K562 (cell line): ENCODE measurements at regions not wholly inside any gene's neighbourhood (a gene's known extent, or its start where the extent isn't known, plus 50 kb on each side); places are given as distances from the start of the nearest gene placed in this dataset.

Experiments used
- ATAC-seq: fragments of 200-7000 bp; cut with Tn5 transposase; 3 replicates; pipeline ENCODE4 v1.9.1; 2020; ENCODE audit warnings: moderate library complexity
- BruUV-seq: library from RNA; stranded (reverse); fragments of 400-500 nt; replicated peaks from 2 replicates; lab custom pipeline; 2021; lab: Mats Ljungman, UMichigan
- CTCF ChIA-PET: fragments of 300-600 bp; formaldehyde crosslinking; extraction: SDS; loops from one replicate; lab custom pipeline; 2021; ENCODE audit warnings: low intra/inter-chr PET ratio; lab: Yijun Ruan, JAX
- POLR2A ChIA-PET: fragments of 300-600, 350-650 bp; sonication (Branson Sonifier 250); formaldehyde crosslinking; extraction: SDS; loops from one replicate; lab custom pipeline; 2021; ENCODE audit warnings: antibody characterized with exemption, inconsistent platforms; lab: Yijun Ruan, JAX
- DNase-seq, 4 experiments: peaks; one replicate each; pipeline versions ENCODE4 v3.0.0 to v3.0.0-alpha.2; 2011 to 2018; ENCODE audit warnings: low spot score in 3 of 4, mixed read lengths in 3 of 4; ENCODE audit errors: extremely low read depth in 1 of 4
- FAIRE-seq: peaks from 2 replicates; lab custom pipeline; 2011; peaks lifted over from hg19 to GRCh38; lab: Jason Lieb, UNC
- H2AFZ ChIP-seq: 2 replicates; pipeline ENCODE4 v1.6.0; 2011; ENCODE audit warnings: low read depth, low read length, control low read depth, inconsistent platforms
- H3K27ac ChIP-seq: fragments of 200-600 bp; 3 replicates; pipeline ENCODE4 v1.8.0; 2011; ENCODE audit warnings: low read depth, mild to moderate bottlenecking, control low read depth, inconsistent platforms, low read length, moderate library complexity, mixed read lengths; ENCODE audit errors: extremely low read depth
- H3K27me3 ChIP-seq, 2 experiments: fragments of 300-600 bp in 1 of 2; 2 replicates in 1 of 2; 3 replicates in 1 of 2; pipeline versions ENCODE4 v1.6.0 to v1.8.0; 2011; ENCODE audit warnings: inconsistent platforms in 2 of 2, low read length in 2 of 2, mild to moderate bottlenecking in 1 of 2, mixed read lengths in 1 of 2, moderate library complexity in 1 of 2; ENCODE audit not compliant: control insufficient read depth in 2 of 2, insufficient read depth in 2 of 2
- H3K36me3 ChIP-seq: fragments of 300-600 bp; 3 replicates; pipeline ENCODE4 v1.8.0; 2011; ENCODE audit warnings: mild to moderate bottlenecking, low read length, inconsistent platforms; ENCODE audit not compliant: control insufficient read depth, insufficient read depth
- H3K4me1 ChIP-seq, 2 experiments: fragments of 200-600 bp in 1 of 2; replicated peaks in 1 of 2; 2 replicates in 1 of 2; 3 replicates in 1 of 2; pipeline versions ENCODE4 v1.5.1 to v1.8.0; 2011; ENCODE audit warnings: inconsistent platforms in 2 of 2, low read length in 2 of 2, mild to moderate bottlenecking in 1 of 2, mixed read lengths in 1 of 2, moderate library complexity in 1 of 2; ENCODE audit not compliant: control insufficient read depth in 2 of 2, insufficient read depth in 2 of 2
- H3K4me2 ChIP-seq: 2 replicates; pipeline ENCODE4 v1.6.1; 2011; ENCODE audit warnings: low read length, control low read depth, inconsistent platforms, mixed read lengths; ENCODE audit not compliant: insufficient read depth
- H3K4me3 ChIP-seq: fragments of 200-600 bp; sonication (generic), shearing (Covaris generic); 2 replicates; pipeline ENCODE4 v1.5.1; 2016; ENCODE audit warnings: control low read depth, inconsistent platforms
- H3K79me2 ChIP-seq: fragments of 200-600 bp; 3 replicates; pipeline ENCODE4 v1.8.0; 2011; ENCODE audit warnings: low read length, inconsistent platforms; ENCODE audit not compliant: control insufficient read depth, insufficient read depth
- H3K9ac ChIP-seq, 2 experiments: 2 replicates each; pipeline versions ENCODE4 v1.6.0 to v1.6.1; 2011; ENCODE audit warnings: low read depth in 2 of 2, low read length in 2 of 2, control low read depth in 1 of 2, inconsistent platforms in 1 of 2, mild to moderate bottlenecking in 1 of 2, mixed read lengths in 1 of 2; ENCODE audit not compliant: insufficient read depth in 1 of 2
- H3K9me1 ChIP-seq: one replicate; pipeline ENCODE4 v1.6.0; 2011; ENCODE audit warnings: inconsistent platforms, mild to moderate bottlenecking, low read length, moderate library complexity; ENCODE audit not compliant: control insufficient read depth, insufficient read depth
- H3K9me3 ChIP-seq: replicated peaks from 2 replicates; pipeline ENCODE4 v1.5.1; 2011; ENCODE audit warnings: low read depth, low read length, inconsistent platforms; ENCODE audit not compliant: control insufficient read depth, insufficient read depth
- H4K20me1 ChIP-seq: replicated peaks from 2 replicates; pipeline ENCODE4 v1.6.1; 2011; ENCODE audit warnings: low read length, inconsistent platforms, mixed read lengths; ENCODE audit not compliant: control insufficient read depth, insufficient read depth
- ATF4 ChIP-seq: fragments of 450-650 bp; formaldehyde crosslinking; IDR thresholded peaks from 2 replicates; pipeline ENCODE4 v1.4.0; 2022; ENCODE audit warnings: mild to moderate bottlenecking, moderate library complexity
- CREB3 ChIP-seq: fragments of 450-650 bp; conservative IDR thresholded peaks from 2 replicates; pipeline ENCODE4 v1.6.1; 2016; ENCODE audit warnings: missing genetic modification characterization, low read depth, mild to moderate bottlenecking, missing compliant biosample characterization, moderate library complexity
- DLX4 ChIP-seq: fragments of 250-450 bp; sonication (Bioruptor Pico); IDR thresholded peaks from 2 replicates; pipeline ENCODE4 v1.6.1; 2021; ENCODE audit warnings: mild to moderate bottlenecking
- ETV5 ChIP-seq: sonication (generic); formaldehyde crosslinking; IDR thresholded peaks from 2 replicates; pipeline ENCODE4 v1.4.0; 2020; ENCODE audit warnings: low read depth, mild to moderate bottlenecking, missing genetic modification reagents
- ETV6 ChIP-seq, 3 experiments: fragments of 150-350 bp in 1 of 3; sonication (generic) in 1 of 3; formaldehyde crosslinking in 1 of 3; IDR thresholded peaks; 2 replicates each; pipeline versions ENCODE4 v1.6.1 to v1.8.0; 2014 to 2022; ENCODE audit warnings: borderline replicate concordance in 2 of 3, low read depth in 2 of 3, antibody characterized with exemption in 1 of 3, low read length in 1 of 3, mild to moderate bottlenecking in 1 of 3, missing genetic modification reagents in 1 of 3
- HNRNPUL1 ChIP-seq: fragments of 200-400 bp; formaldehyde crosslinking; IDR thresholded peaks from 2 replicates; pipeline ENCODE4 v1.6.1; 2017; ENCODE audit warnings: low read length
- PRDM10 ChIP-seq: fragments of 450-650 bp; IDR thresholded peaks from 2 replicates; pipeline ENCODE4 v1.6.1; 2018; ENCODE audit not compliant: partially characterized antibody
- ZMIZ1 ChIP-seq, 2 experiments: fragments of 150-350 bp in 1 of 2; IDR thresholded peaks; 2 replicates each; pipeline ENCODE4 v1.6.1; 2012 to 2016; ENCODE audit warnings: low read depth in 2 of 2, low read length in 2 of 2, mild to moderate bottlenecking in 1 of 2, moderate library complexity in 1 of 2
- ZNF224 ChIP-seq: sonication (generic); formaldehyde crosslinking; IDR thresholded peaks from 2 replicates; pipeline ENCODE4 v1.8.0; 2022; ENCODE audit warnings: mild to moderate bottlenecking, missing genetic modification reagents
- WGBS: fragments of 100-300 bp; shearing (Covaris generic); methylation state at CpG from one replicate; pipeline ENCODE4 v1.1.6; 2016; ENCODE audit warnings: low coverage, mixed read lengths; ENCODE audit not compliant: insufficient coverage; ENCODE audit errors: missing lambda C conversion rate; 5-methylcytosine and 5-hydroxymethylcytosine counted together
- in situ Hi-C: fragments of 300-500 bp; cut with MboI; formaldehyde crosslinking; loops from 4 replicates; pipeline ENCODE4 v1.15.0; 2018; ENCODE audit warnings: inconsistent platforms, mixed read lengths
- intact Hi-C: fragments of 100-400 bp; cut with micrococcal nuclease; formaldehyde crosslinking; loops from 2 replicates; pipeline ENCODE4 v1.14.2; 2022

GRCh38 chr13:44219577-44220548, 153.8 kb upstream of the SERP2 start:
- Histone ChIP-seq H3K79me2 (no peaks in the 10 kb centered on the region), H3K9me3 (no peaks in the 10 kb centered on the region), H3K4me2 (no peak overlapping the region), H3K9ac (no peak overlapping the region), H3K36me3 (no peaks in the 10 kb centered on the region), H3K27ac (no peak overlapping the region), H2AFZ (no peak overlapping the region), H3K4me1 (no peaks in the 10 kb centered on the region), H3K4me3 (no peak overlapping the region), H3K27me3 (peaks cover 0 to 19% of the 10 kb centered on the region in 2 experiments; a peak in 3 of 5 replicates), H3K9me1 (no peaks in the 10 kb centered on the region), H4K20me1 (no peaks in the 10 kb centered on the region)
- in situ Hi-C loops (no loop called here), intact Hi-C loops (no loop called here)
- BruUV-seq, result no TSS peak
- ChIA-PET POLR2A (no interaction called here), CTCF (no interaction called here)
- ATAC-seq, result no peak
- no peak for DNase-seq
- 2% methylated on average over 12 of the region's 13 CpGs for WGBS
- no peak for FAIRE-seq
- TF ChIP-seq ETV5 (CRISPR knock-in tag) (no peak), PRDM10 (no peak), DLX4 (CRISPR knock-in tag) (no peak), ZNF224 (CRISPR knock-in tag) (no peak), CREB3 (no peak), HNRNPUL1 (no peak), ETV6 (IDR thresholded peaks at IDR 0.05; ENCODE audit: borderline replicate concordance in 1 of 2, low read depth in 2 of 2, low read length in 1 of 2) (no peak), ETV6 (CRISPR knock-in tag; IDR thresholded peaks at IDR 0.05; ENCODE audit: borderline replicate concordance) (no peak), ATF4 (CRISPR knock-in tag) (no peak), ZMIZ1 (IDR thresholded peaks at IDR 0.05; ENCODE audit: low read depth in 2 of 2, low read length in 2 of 2) (no peak)
